ENCODE measurements at regions not wholly inside any gene's neighbourhood (a gene's known extent, or its start where the extent isn't known, plus 50 kb on each side); places are given as distances from the start of the nearest gene placed in this dataset.
A peak's percentile ranks its signal among the peaks of the same experiment; 100 is the strongest.

- peaks cover 0 to 28% of the 10 kb centered on the region in 2 donors for H3K4me1 ChIP-seq (replicated peaks in 1 of 2)
- ATAC-seq (replicated peaks in 6 of 8): peak in 7 of 8 experiments; percentile 39 to 97 (median 86)
- in situ Hi-C loops (cut with MboI; ENCODE audit: low pct_unique_long_range_greater_than_20kb in 2 of 9, low sequenced_read_pairs in 9 of 9, unreplicated experiment in 9 of 9): no loop called here
- H3K27ac ChIP-seq: no peak overlapping the region
- WGBS, 10 experiments: 14 to 65% (median 60%) methylated on average over 1 to 11 of the region's 11 CpGs; no CpG with 5 or more reads in 3 of the 10 experiments
- H3K4me3 ChIP-seq: no peak overlapping the region
Measured at GRCh38 chr1:34378968-34379856, 202.5 kb downstream of the C1orf94 start.

- in situ Hi-C loops (cut with MboI; ENCODE audit: low pct_unique_long_range_greater_than_20kb in 2 of 9, low sequenced_read_pairs in 9 of 9, unreplicated experiment in 9 of 9): no loop called here
- Histone ChIP-seq H3K4me1 (replicated peaks in 1 of 2) (peaks cover 0 to 28% of the 10 kb centered on the region in 2 donors), H3K4me3 (no peak overlapping the region), H3K27ac (peak overlapping the region in 1 of 2 donors; percentile 18)
- ATAC-seq (replicated peaks in 6 of 8): no peak
- WGBS, 10 experiments: 53 to 92% (median 81%) methylated on average over 1 to 4 of the region's 4 CpGs; no CpG with 5 or more reads in 2 of the 10 experiments
Measured at GRCh38 chr1:34379911-34380310, 203.2 kb downstream of the C1orf94 start.

GRCh38 chr1:34380526-34381124, 203.9 kb downstream of the C1orf94 start:
- peak in 5 of 8 experiments; percentile 58 to 79 (median 74) for ATAC-seq (replicated peaks in 6 of 8)
- H3K4me3 ChIP-seq: no peak overlapping the region
- peak overlapping the region in 1 of 2 donors; percentile 43 for H3K27ac ChIP-seq
- peaks cover 0 to 28% of the 10 kb centered on the region in 2 donors for H3K4me1 ChIP-seq (replicated peaks in 1 of 2)
- in situ Hi-C loops (cut with MboI; ENCODE audit: low pct_unique_long_range_greater_than_20kb in 2 of 9, low sequenced_read_pairs in 9 of 9, unreplicated experiment in 9 of 9): no loop called here
- WGBS, 10 experiments: 21 to 80% (median 64%) methylated on average over 1 to 12 of the region's 12 CpGs

- ATAC-seq (replicated peaks in 6 of 8): no peak
- no peak overlapping the region for H3K27ac ChIP-seq
- 5 to 85% (median 41%) methylated on average over 1 of the region's 1 CpG; no CpG with 5 or more reads in 1 of the 10 experiments for WGBS, 10 experiments
- no peak overlapping the region for H3K4me3 ChIP-seq
- no peaks in the 10 kb centered on the region for H3K4me1 ChIP-seq (replicated peaks in 1 of 2)
- in situ Hi-C loops (cut with MboI; ENCODE audit: low pct_unique_long_range_greater_than_20kb in 2 of 9, low sequenced_read_pairs in 9 of 9, unreplicated experiment in 9 of 9): no loop called here
Measured at GRCh38 chr1:34389974-34390373, 213.3 kb downstream of the C1orf94 start.

- H3K4me3 ChIP-seq: no peak overlapping the region
- no peak overlapping the region for H3K27ac ChIP-seq
- ATAC-seq (replicated peaks in 6 of 8): no peak
- whole genome bisulfite sequencing, 10 experiments: 0 to 100% (median 50%) methylated on average over 1 to 2 of the region's 2 CpGs; no CpG with 5 or more reads in 3 of the 10 experiments
- H3K4me1 ChIP-seq (replicated peaks in 1 of 2): no peaks in the 10 kb centered on the region
- in situ Hi-C loops (cut with MboI; ENCODE audit: low pct_unique_long_range_greater_than_20kb in 2 of 9, low sequenced_read_pairs in 9 of 9, unreplicated experiment in 9 of 9): no loop called here
Measured at GRCh38 chr1:34396042-34396441, 219.3 kb downstream of the C1orf94 start.

GRCh38 chr1:34398241-34398915, 221.7 kb downstream of the C1orf94 start:
- ATAC-seq (replicated peaks in 6 of 8): peak in 1 of 8 experiments; percentile 34
- in situ Hi-C loops (cut with MboI; ENCODE audit: low pct_unique_long_range_greater_than_20kb in 2 of 9, low sequenced_read_pairs in 9 of 9, unreplicated experiment in 9 of 9): no loop called here
- Histone ChIP-seq H3K4me3 (no peak overlapping the region), H3K4me1 (replicated peaks in 1 of 2) (no peaks in the 10 kb centered on the region), H3K27ac (no peak overlapping the region)
- 10 to 93% (median 72%) methylated on average over 2 to 5 of the region's 5 CpGs for WGBS, 10 experiments

GRCh38 chr1:34398916-34399275, 222.2 kb downstream of the C1orf94 start:
- 8 to 80% (median 50%) methylated on average over 1 to 4 of the region's 4 CpGs; no CpG with 5 or more reads in 1 of the 10 experiments for WGBS, 10 experiments
- H3K4me1 ChIP-seq (replicated peaks in 1 of 2): no peaks in the 10 kb centered on the region
- H3K27ac ChIP-seq: no peak overlapping the region
- in situ Hi-C loops (cut with MboI; ENCODE audit: low pct_unique_long_range_greater_than_20kb in 2 of 9, low sequenced_read_pairs in 9 of 9, unreplicated experiment in 9 of 9): no loop called here
- H3K4me3 ChIP-seq: no peak overlapping the region
- ATAC-seq (replicated peaks in 6 of 8): peak in 2 of 8 experiments; percentile 32 to 50

GRCh38 chr1:34400675-34401074, 224.0 kb downstream of the C1orf94 start:
- in situ Hi-C loops (cut with MboI; ENCODE audit: low pct_unique_long_range_greater_than_20kb in 2 of 9, low sequenced_read_pairs in 9 of 9, unreplicated experiment in 9 of 9): no loop called here
- Histone ChIP-seq H3K4me1 (replicated peaks in 1 of 2) (no peaks in the 10 kb centered on the region), H3K27ac (no peak overlapping the region), H3K4me3 (no peak overlapping the region)
- 0 to 80% (median 38%) methylated on average over 1 to 2 of the region's 2 CpGs for WGBS, 10 experiments
- ATAC-seq (replicated peaks in 6 of 8): no peak

- H3K4me3 ChIP-seq: no peak overlapping the region
- ATAC-seq (replicated peaks in 6 of 8): no peak
- no peaks in the 10 kb centered on the region for H3K4me1 ChIP-seq (replicated peaks in 1 of 2)
- in situ Hi-C loops (cut with MboI; ENCODE audit: low pct_unique_long_range_greater_than_20kb in 2 of 9, low sequenced_read_pairs in 9 of 9, unreplicated experiment in 9 of 9): no loop called here
- H3K27ac ChIP-seq: no peak overlapping the region
Measured at GRCh38 chr1:34403156-34403555, 226.4 kb downstream of the C1orf94 start.

GRCh38 chr1:34404804-34405203, 228.1 kb downstream of the C1orf94 start:
- ATAC-seq (replicated peaks in 6 of 8): peak in 2 of 8 experiments; percentile 77 to 82
- Histone ChIP-seq H3K27ac (no peak overlapping the region), H3K4me1 (replicated peaks in 1 of 2) (no peaks in the 10 kb centered on the region), H3K4me3 (no peak overlapping the region)
- in situ Hi-C loops (cut with MboI; ENCODE audit: low pct_unique_long_range_greater_than_20kb in 2 of 9, low sequenced_read_pairs in 9 of 9, unreplicated experiment in 9 of 9): no loop called here

- no peak for ATAC-seq (replicated peaks in 6 of 8)
- Histone ChIP-seq H3K4me1 (replicated peaks in 1 of 2) (no peaks in the 10 kb centered on the region), H3K27ac (no peak overlapping the region), H3K4me3 (no peak overlapping the region)
- in situ Hi-C loops (cut with MboI; ENCODE audit: low pct_unique_long_range_greater_than_20kb in 2 of 9, low sequenced_read_pairs in 9 of 9, unreplicated experiment in 9 of 9): no loop called here
- 44 to 100% (median 83%) methylated on average over 1 to 2 of the region's 2 CpGs; no CpG with 5 or more reads in 3 of the 10 experiments for WGBS, 10 experiments
Measured at GRCh38 chr1:34405266-34405959, 228.7 kb downstream of the C1orf94 start.

- ATAC-seq (replicated peaks in 6 of 8): peak in 1 of 8 experiments; percentile 8
- WGBS, 10 experiments: 46 to 95% (median 53%) methylated on average over 1 to 5 of the region's 5 CpGs; no CpG with 5 or more reads in 1 of the 10 experiments
- in situ Hi-C loops (cut with MboI; ENCODE audit: low pct_unique_long_range_greater_than_20kb in 2 of 9, low sequenced_read_pairs in 9 of 9, unreplicated experiment in 9 of 9): no loop called here
- Histone ChIP-seq H3K4me3 (no peak overlapping the region), H3K4me1 (replicated peaks in 1 of 2) (no peaks in the 10 kb centered on the region), H3K27ac (no peak overlapping the region)
Measured at GRCh38 chr1:34406377-34406776, 229.7 kb downstream of the C1orf94 start.

All from motor neuron (in vitro differentiated cells).